ENCODE measurements at regions not wholly inside any gene's neighbourhood (a gene's known extent, or its start where the extent isn't known, plus 50 kb on each side); places are given as distances from the start of the nearest gene placed in this dataset.
A peak's percentile ranks its signal among the peaks of the same experiment; 100 is the strongest.
"Not testable (repeated sequence)": the region's sequence is repeated elsewhere in the genome, so short reads cannot be mapped to it uniquely, and the experiment has no call there.

- no peak for DNase-seq (ENCODE audit: low read depth)
Observed at GRCh38 chr4:167831855-167832254, 260.5 kb upstream of the ANXA10 start.

GRCh38 chr4:167838686-167839085, 253.7 kb upstream of the ANXA10 start:
- no peak for DNase-seq (ENCODE audit: low read depth)

GRCh38 chr4:167842487-167842886, 249.8 kb upstream of the ANXA10 start:
- DNase-seq (ENCODE audit: low read depth) = no peak

- no peak for DNase-seq (ENCODE audit: low read depth)
Observed at GRCh38 chr4:167854881-167855280, 237.5 kb upstream of the ANXA10 start.

GRCh38 chr4:167858127-167858526, 234.2 kb upstream of the ANXA10 start:
- not testable (repeated sequence) for DNase-seq (ENCODE audit: low read depth)

GRCh38 chr4:167867191-167867590, 225.1 kb upstream of the ANXA10 start:
- no peak for DNase-seq (ENCODE audit: low read depth)

GRCh38 chr4:167868163-167868562, 224.2 kb upstream of the ANXA10 start:
- DNase-seq (ENCODE audit: low read depth) = no peak

GRCh38 chr4:167873496-167873895, 218.8 kb upstream of the ANXA10 start:
- DNase-seq (ENCODE audit: low read depth) = no peak

- not testable (repeated sequence) for DNase-seq (ENCODE audit: low read depth)
Observed at GRCh38 chr4:167876091-167876490, 216.2 kb upstream of the ANXA10 start.

- DNase-seq (ENCODE audit: low read depth) = not testable (repeated sequence)
Observed at GRCh38 chr4:167877826-167878225, 214.5 kb upstream of the ANXA10 start.

- no peak for DNase-seq (ENCODE audit: low read depth)
Observed at GRCh38 chr4:167883266-167883665, 209.1 kb upstream of the ANXA10 start.

- no peak for DNase-seq (ENCODE audit: low read depth)
Observed at GRCh38 chr4:167885071-167885470, 207.3 kb upstream of the ANXA10 start.

- no peak for DNase-seq (ENCODE audit: low read depth)
Observed at GRCh38 chr4:167885872-167886271, 206.5 kb upstream of the ANXA10 start.

- DNase-seq (ENCODE audit: low read depth) = no peak
Observed at GRCh38 chr4:167887726-167888125, 204.6 kb upstream of the ANXA10 start.

- no peak for DNase-seq (ENCODE audit: low read depth)
Observed at GRCh38 chr4:167890226-167890625, 202.1 kb upstream of the ANXA10 start.

GRCh38 chr4:167893531-167893930, 198.8 kb upstream of the ANXA10 start:
- no peak for DNase-seq (ENCODE audit: low read depth)

GRCh38 chr4:167896260-167896659, 196.1 kb upstream of the ANXA10 start:
- not testable (repeated sequence) for DNase-seq (ENCODE audit: low read depth)

- DNase-seq (ENCODE audit: low read depth) = peak; percentile 18
Observed at GRCh38 chr4:167897116-167897515, 195.2 kb upstream of the ANXA10 start.

GRCh38 chr4:167903291-167903721, 189.0 kb upstream of the ANXA10 start:
- DNase-seq (ENCODE audit: low read depth) = no peak

GRCh38 chr4:167906851-167907250, 185.5 kb upstream of the ANXA10 start:
- DNase-seq (ENCODE audit: low read depth) = no peak

GRCh38 chr4:167908816-167909215, 183.5 kb upstream of the ANXA10 start:
- DNase-seq (ENCODE audit: low read depth) = no peak

GRCh38 chr4:167912535-167912934, 179.8 kb upstream of the ANXA10 start:
- DNase-seq (ENCODE audit: low read depth) = not testable (repeated sequence)

GRCh38 chr4:167918077-167918476, 174.3 kb upstream of the ANXA10 start:
- no peak for DNase-seq (ENCODE audit: low read depth)

GRCh38 chr4:167930166-167930565, 162.2 kb upstream of the ANXA10 start:
- no peak for DNase-seq (ENCODE audit: low read depth)

- no peak for DNase-seq (ENCODE audit: low read depth)
Observed at GRCh38 chr4:167934216-167934615, 158.1 kb upstream of the ANXA10 start.
